ENCODE measurements at regions not wholly inside any gene's neighbourhood (a gene's known extent, or its start where the extent isn't known, plus 50 kb on each side); places are given as distances from the start of the nearest gene placed in this dataset.
"Not testable (repeated sequence)": the region's sequence is repeated elsewhere in the genome, so short reads cannot be mapped to it uniquely, and the experiment has no call there.

- H3K36me3 ChIP-seq = no peaks in the 10 kb centered on the region
- no peaks in the 10 kb centered on the region for H3K4me1 ChIP-seq
- intact Hi-C loops (cut with DNase I; ENCODE audit: low total_unique reads) = no loop called here
- no peak overlapping the region for H3K4me3 ChIP-seq
- H3K9me3 ChIP-seq = no peaks in the 10 kb centered on the region
- TF ChIP-seq POLR2A (IDR thresholded peaks at IDR 0.05) (no peak), POLR2AphosphoS5 (IDR thresholded peaks at IDR 0.05) (no peak)
- TF ChIP-seq, protein P1, sequence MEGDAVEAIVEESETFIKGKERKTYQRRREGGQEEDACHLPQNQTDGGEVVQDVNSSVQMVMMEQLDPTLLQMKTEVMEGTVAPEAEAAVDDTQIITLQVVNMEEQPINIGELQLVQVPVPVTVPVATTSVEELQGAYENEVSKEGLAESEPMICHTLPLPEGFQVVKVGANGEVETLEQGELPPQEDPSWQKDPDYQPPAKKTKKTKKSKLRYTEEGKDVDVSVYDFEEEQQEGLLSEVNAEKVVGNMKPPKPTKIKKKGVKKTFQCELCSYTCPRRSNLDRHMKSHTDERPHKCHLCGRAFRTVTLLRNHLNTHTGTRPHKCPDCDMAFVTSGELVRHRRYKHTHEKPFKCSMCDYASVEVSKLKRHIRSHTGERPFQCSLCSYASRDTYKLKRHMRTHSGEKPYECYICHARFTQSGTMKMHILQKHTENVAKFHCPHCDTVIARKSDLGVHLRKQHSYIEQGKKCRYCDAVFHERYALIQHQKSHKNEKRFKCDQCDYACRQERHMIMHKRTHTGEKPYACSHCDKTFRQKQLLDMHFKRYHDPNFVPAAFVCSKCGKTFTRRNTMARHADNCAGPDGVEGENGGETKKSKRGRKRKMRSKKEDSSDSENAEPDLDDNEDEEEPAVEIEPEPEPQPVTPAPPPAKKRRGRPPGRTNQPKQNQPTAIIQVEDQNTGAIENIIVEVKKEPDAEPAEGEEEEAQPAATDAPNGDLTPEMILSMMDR (IDR thresholded peaks at IDR 0.05) = no peak
- H3K27ac ChIP-seq = no peak overlapping the region
- H3K27me3 ChIP-seq = no peaks in the 10 kb centered on the region
- DNase-seq (ENCODE audit: low spot score in 2 of 2) = no peak
Observed at GRCh38 chr4:188993871-188994270, 854.6 kb downstream of the TRIML1 start.

DNA sequence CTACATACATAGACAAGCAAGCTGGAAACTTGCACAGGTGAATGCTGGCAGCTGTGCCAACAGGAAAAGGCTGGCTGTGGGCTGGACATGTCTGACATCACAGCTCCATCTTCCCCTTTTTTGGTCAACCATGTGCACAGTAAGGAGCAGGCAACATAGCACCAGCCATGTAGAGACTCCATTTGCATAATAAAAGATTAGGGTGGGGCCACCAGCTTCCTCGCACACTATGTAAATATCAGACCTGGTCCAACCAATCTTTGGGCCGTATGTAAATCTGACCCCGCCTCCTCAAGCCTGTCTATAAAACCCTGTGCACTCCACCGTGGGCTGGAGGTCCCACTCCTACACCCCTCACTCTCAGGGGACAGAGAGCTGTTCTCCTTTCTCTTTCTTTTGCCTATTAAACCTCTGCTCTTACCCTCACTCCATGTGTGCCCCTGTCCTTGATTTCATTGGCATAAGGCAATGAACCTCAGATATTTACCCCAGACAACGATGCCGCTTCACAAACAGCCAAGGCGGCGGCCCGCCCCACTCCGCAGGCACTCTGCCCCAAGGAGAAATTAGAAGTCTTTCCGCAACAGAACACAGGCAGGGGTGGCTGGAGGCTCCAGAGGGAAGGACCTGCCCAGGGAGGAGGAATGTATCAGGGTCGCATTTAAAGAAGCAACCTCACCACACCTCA is 862.2 kb downstream of the TRIML1 start:
- no peaks in the 10 kb centered on the region for H3K27me3 ChIP-seq
- DNase-seq (ENCODE audit: low spot score in 2 of 2) = no peak
- H3K4me1 ChIP-seq = no peaks in the 10 kb centered on the region
- H3K9me3 ChIP-seq = peaks cover 0 to 8% of the 10 kb centered on the region in 2 donors
- no peak overlapping the region for H3K27ac ChIP-seq
- H3K36me3 ChIP-seq = no peaks in the 10 kb centered on the region
- H3K4me3 ChIP-seq = no peak overlapping the region
- TF ChIP-seq POLR2AphosphoS5 (IDR thresholded peaks at IDR 0.05) = no peak
- TF ChIP-seq, protein P1 (IDR thresholded peaks at IDR 0.05) = no peak
- TF ChIP-seq POLR2A (IDR thresholded peaks at IDR 0.05) = no peak
- intact Hi-C loops (cut with DNase I; ENCODE audit: low total_unique reads) = no loop called here

- Histone ChIP-seq H3K4me1 (no peaks in the 10 kb centered on the region), H3K36me3 (no peaks in the 10 kb centered on the region), H3K27ac (no peak overlapping the region), H3K9me3 (peaks cover 0 to 8% of the 10 kb centered on the region in 2 donors), H3K4me3 (no peak overlapping the region), H3K27me3 (no peaks in the 10 kb centered on the region)
- no peak for DNase-seq (ENCODE audit: low spot score in 2 of 2)
- TF ChIP-seq POLR2A (IDR thresholded peaks at IDR 0.05) (no peak), POLR2AphosphoS5 (IDR thresholded peaks at IDR 0.05) (no peak)
- TF ChIP-seq, protein P1 (IDR thresholded peaks at IDR 0.05) = no peak
- intact Hi-C loops (cut with DNase I; ENCODE audit: low total_unique reads) = no loop called here
Observed at GRCh38 chr4:189001971-189002450, 862.8 kb downstream of the TRIML1 start.

GRCh38 chr4:189002475-189002874 is 863.2 kb downstream of the TRIML1 start:
- Histone ChIP-seq H3K27me3 (no peaks in the 10 kb centered on the region), H3K27ac (no peak overlapping the region), H3K9me3 (peaks cover 0 to 8% of the 10 kb centered on the region in 2 donors), H3K4me3 (no peak overlapping the region), H3K4me1 (no peaks in the 10 kb centered on the region), H3K36me3 (no peaks in the 10 kb centered on the region)
- intact Hi-C loops (cut with DNase I; ENCODE audit: low total_unique reads) = no loop called here
- TF ChIP-seq, protein P1 (IDR thresholded peaks at IDR 0.05) = no peak
- no peak for TF ChIP-seq POLR2A (IDR thresholded peaks at IDR 0.05)
- TF ChIP-seq POLR2AphosphoS5 (IDR thresholded peaks at IDR 0.05) = no peak
- DNase-seq (ENCODE audit: low spot score in 2 of 2) = no peak

- H3K4me3 ChIP-seq; H3K27ac ChIP-seq; H3K4me1 ChIP-seq; H3K9me3 ChIP-seq; H3K36me3 ChIP-seq; intact Hi-C loops (cut with DNase I; ENCODE audit: low total_unique reads); H3K27me3 ChIP-seq; DNase-seq (ENCODE audit: low spot score in 2 of 2): not testable (repeated sequence)
Observed at GRCh38 chr4:189010452-189011217, 871.4 kb downstream of the TRIML1 start.
